ENCODE measurements at regions not wholly inside any gene's neighbourhood (a gene's known extent, or its start where the extent isn't known, plus 50 kb on each side); places are given as distances from the start of the nearest gene placed in this dataset.

- 2 to 3% methylated on average over 5 of the region's 5 CpGs for WGBS, 2 experiments (ENCODE audit: low coverage in 1 of 2, low lambda C conversion rate in 2 of 2, missing lambda C conversion rate in 2 of 2)
- no peak overlapping the region for H2AFZ ChIP-seq
- no peak overlapping the region for H3K9ac ChIP-seq
- TF ChIP-seq EZH2phosphoT487 (IDR thresholded peaks at IDR 0.05; ENCODE audit: insufficient read depth, low read depth) (no peak), EZH2 (IDR thresholded peaks at IDR 0.05; ENCODE audit: insufficient read depth, poor library complexity, severe bottlenecking) (no peak)
- H3K4me1 ChIP-seq (ENCODE audit: insufficient read depth) = no peaks in the 10 kb centered on the region
- in situ Hi-C loops (cut with MboI) = no loop called here
- no peaks in the 10 kb centered on the region for H3K79me2 ChIP-seq (ENCODE audit: insufficient read depth)
- no peak overlapping the region for H3K4me2 ChIP-seq (ENCODE audit: unreplicated experiment)
- H3K27me3 ChIP-seq (replicated peaks; ENCODE audit: insufficient read depth) = no peaks in the 10 kb centered on the region
- H3K4me3 ChIP-seq = no peak overlapping the region
- H3F3A ChIP-seq (ENCODE audit: insufficient read depth) = no peaks in the 10 kb centered on the region
- no peaks in the 10 kb centered on the region for H3K36me3 ChIP-seq (ENCODE audit: low read depth)
- H3K9me3 ChIP-seq (ENCODE audit: low read depth) = no peaks in the 10 kb centered on the region
- H4K20me1 ChIP-seq (ENCODE audit: insufficient read depth) = no peaks in the 10 kb centered on the region
- no peak overlapping the region for H3K27ac ChIP-seq
- no peak for DNase-seq
- no peaks in the 10 kb centered on the region; the same call in 1 of the 2 replicates for H3K9me2 ChIP-seq (ENCODE audit: insufficient read depth)
Observed at GRCh38 chr13:104491916-104492315, 1425.7 kb upstream of the SLC10A2 start.

- H3F3A ChIP-seq (ENCODE audit: insufficient read depth) = no peaks in the 10 kb centered on the region
- no peak for TF ChIP-seq EZH2 (IDR thresholded peaks at IDR 0.05; ENCODE audit: insufficient read depth, poor library complexity, severe bottlenecking)
- TF ChIP-seq EZH2phosphoT487 (IDR thresholded peaks at IDR 0.05; ENCODE audit: insufficient read depth, low read depth) = no peak
- in situ Hi-C loops (cut with MboI) = no loop called here
- no peak overlapping the region for H2AFZ ChIP-seq
- H3K27ac ChIP-seq = no peak overlapping the region
- H3K4me1 ChIP-seq (ENCODE audit: insufficient read depth) = no peaks in the 10 kb centered on the region
- 0 to 3% methylated on average over 1 of the region's 1 CpG for WGBS, 2 experiments (ENCODE audit: low coverage in 1 of 2, low lambda C conversion rate in 2 of 2, missing lambda C conversion rate in 2 of 2)
- no peaks in the 10 kb centered on the region for H4K20me1 ChIP-seq (ENCODE audit: insufficient read depth)
- H3K4me3 ChIP-seq = no peak overlapping the region
- H3K36me3 ChIP-seq (ENCODE audit: low read depth) = no peaks in the 10 kb centered on the region
- no peaks in the 10 kb centered on the region; the same call in 1 of the 2 replicates for H3K9me2 ChIP-seq (ENCODE audit: insufficient read depth)
- H3K79me2 ChIP-seq (ENCODE audit: insufficient read depth) = no peaks in the 10 kb centered on the region
- H3K9ac ChIP-seq = no peak overlapping the region
- H3K9me3 ChIP-seq (ENCODE audit: low read depth) = no peaks in the 10 kb centered on the region
- DNase-seq = no peak
- H3K27me3 ChIP-seq (replicated peaks; ENCODE audit: insufficient read depth) = no peaks in the 10 kb centered on the region
- no peak overlapping the region for H3K4me2 ChIP-seq (ENCODE audit: unreplicated experiment)
Observed at GRCh38 chr13:104487006-104487405, 1420.8 kb upstream of the SLC10A2 start.

- Histone ChIP-seq H3K9ac (no peak overlapping the region), H3K27me3 (replicated peaks; ENCODE audit: insufficient read depth) (no peaks in the 10 kb centered on the region), H3K4me1 (ENCODE audit: insufficient read depth) (no peaks in the 10 kb centered on the region), H3K79me2 (ENCODE audit: insufficient read depth) (no peaks in the 10 kb centered on the region), H3K4me2 (ENCODE audit: unreplicated experiment) (no peak overlapping the region), H3K27ac (no peak overlapping the region), H3K9me2 (ENCODE audit: insufficient read depth) (no peaks in the 10 kb centered on the region; the same call in 1 of the 2 replicates), H3K9me3 (ENCODE audit: low read depth) (no peaks in the 10 kb centered on the region), H3K36me3 (ENCODE audit: low read depth) (no peaks in the 10 kb centered on the region), H2AFZ (no peak overlapping the region), H3K4me3 (no peak overlapping the region), H3F3A (ENCODE audit: insufficient read depth) (no peaks in the 10 kb centered on the region), H4K20me1 (ENCODE audit: insufficient read depth) (no peaks in the 10 kb centered on the region)
- 0% methylated on average over 1 of the region's 1 CpG for WGBS, 2 experiments (ENCODE audit: low coverage in 1 of 2, low lambda C conversion rate in 2 of 2, missing lambda C conversion rate in 2 of 2)
- in situ Hi-C loops (cut with MboI) = no loop called here
- no peak for DNase-seq
- TF ChIP-seq EZH2 (IDR thresholded peaks at IDR 0.05; ENCODE audit: insufficient read depth, poor library complexity, severe bottlenecking) = no peak
- TF ChIP-seq EZH2phosphoT487 (IDR thresholded peaks at IDR 0.05; ENCODE audit: insufficient read depth, low read depth) = no peak
Observed at GRCh38 chr13:104485571-104485970, 1419.4 kb upstream of the SLC10A2 start.

GRCh38 chr13:104483631-104484030, 1417.4 kb upstream of the SLC10A2 start:
- TF ChIP-seq EZH2 (IDR thresholded peaks at IDR 0.05; ENCODE audit: insufficient read depth, poor library complexity, severe bottlenecking) (no peak), EZH2phosphoT487 (IDR thresholded peaks at IDR 0.05; ENCODE audit: insufficient read depth, low read depth) (no peak)
- no peaks in the 10 kb centered on the region for H3K79me2 ChIP-seq (ENCODE audit: insufficient read depth)
- H3K4me3 ChIP-seq = no peak overlapping the region
- no peak overlapping the region for H3K27ac ChIP-seq
- no peaks in the 10 kb centered on the region for H3K36me3 ChIP-seq (ENCODE audit: low read depth)
- no peaks in the 10 kb centered on the region for H3F3A ChIP-seq (ENCODE audit: insufficient read depth)
- in situ Hi-C loops (cut with MboI) = no loop called here
- no peaks in the 10 kb centered on the region for H3K9me3 ChIP-seq (ENCODE audit: low read depth)
- no peaks in the 10 kb centered on the region for H3K27me3 ChIP-seq (replicated peaks; ENCODE audit: insufficient read depth)
- no peaks in the 10 kb centered on the region for H3K4me1 ChIP-seq (ENCODE audit: insufficient read depth)
- no peak overlapping the region for H2AFZ ChIP-seq
- 60 to 63% methylated on average over 10 of the region's 10 CpGs for WGBS, 2 experiments (ENCODE audit: low coverage in 1 of 2, low lambda C conversion rate in 2 of 2, missing lambda C conversion rate in 2 of 2)
- H3K9ac ChIP-seq = no peak overlapping the region
- no peak overlapping the region for H3K4me2 ChIP-seq (ENCODE audit: unreplicated experiment)
- DNase-seq = no peak
- no peaks in the 10 kb centered on the region; the same call in 1 of the 2 replicates for H3K9me2 ChIP-seq (ENCODE audit: insufficient read depth)
- no peaks in the 10 kb centered on the region for H4K20me1 ChIP-seq (ENCODE audit: insufficient read depth)

- in situ Hi-C loops (cut with MboI) = no loop called here
- TF ChIP-seq EZH2 (IDR thresholded peaks at IDR 0.05; ENCODE audit: insufficient read depth, poor library complexity, severe bottlenecking) = no peak
- TF ChIP-seq EZH2phosphoT487 (IDR thresholded peaks at IDR 0.05; ENCODE audit: insufficient read depth, low read depth) = no peak
Observed at GRCh38 chr13:104477261-104477660, 1411.0 kb upstream of the SLC10A2 start.

More at GRCh38 chr13:104477261-104477660, 1411.0 kb upstream of the SLC10A2 start:
- Histone ChIP-seq H3K27ac (no peak overlapping the region), H2AFZ (no peak overlapping the region), H3K27me3 (replicated peaks; ENCODE audit: insufficient read depth) (no peaks in the 10 kb centered on the region), H3K4me1 (ENCODE audit: insufficient read depth) (no peaks in the 10 kb centered on the region), H3K4me3 (no peak overlapping the region), H3K36me3 (ENCODE audit: low read depth) (no peaks in the 10 kb centered on the region), H3K9ac (no peak overlapping the region), H3K79me2 (ENCODE audit: insufficient read depth) (no peaks in the 10 kb centered on the region), H4K20me1 (ENCODE audit: insufficient read depth) (no peaks in the 10 kb centered on the region), H3K9me2 (ENCODE audit: insufficient read depth) (no peaks in the 10 kb centered on the region), H3F3A (ENCODE audit: insufficient read depth) (no peaks in the 10 kb centered on the region), H3K4me2 (ENCODE audit: unreplicated experiment) (no peak overlapping the region), H3K9me3 (ENCODE audit: low read depth) (peaks cover 3% of the 10 kb centered on the region)
- 50 to 68% methylated on average over 2 of the region's 2 CpGs for WGBS, 2 experiments (ENCODE audit: low coverage in 1 of 2, low lambda C conversion rate in 2 of 2, missing lambda C conversion rate in 2 of 2)
- no peak for DNase-seq
